SK-N-SH (cell line): ENCODE measurements at regions not wholly inside any gene's neighbourhood (a gene's known extent, or its start where the extent isn't known, plus 50 kb on each side); places are given as distances from the start of the nearest gene placed in this dataset.

Source experiments
- CTCF ChIA-PET: fragments of 300-600, 350-600 bp; formaldehyde crosslinking; extraction: SDS; loops from one replicate; lab custom pipeline; 2021; lab: Yijun Ruan, JAX
- POLR2A ChIA-PET: fragments of 350-600 bp; sonication (Branson Sonifier 250); formaldehyde crosslinking; extraction: SDS; loops from one replicate; lab custom pipeline; 2020; ENCODE audit warnings: antibody characterized with exemption, inconsistent platforms; lab: Yijun Ruan, JAX
- DNase-seq: peaks from one replicate; pipeline ENCODE4 v3.0.0; 2012
- H2AFZ ChIP-seq: fragments of 200-600 bp; sonication (generic); 2 replicates; pipeline ENCODE4 v1.8.1; 2016; ENCODE audit warnings: antibody characterized with exemption, mild to moderate bottlenecking, low read depth
- H3F3A ChIP-seq: fragments of 200-600 bp; sonication (generic); replicated peaks from 2 replicates; pipeline ENCODE3; 2016; ENCODE audit warnings: antibody characterized with exemption, mild to moderate bottlenecking; ENCODE audit not compliant: insufficient read depth
- H3K27ac ChIP-seq, 2 experiments: fragments of 200-500 bp in 1 of 2; fragments of 200-600 bp in 1 of 2; sonication (Bioruptor generic) in 1 of 2; sonication (generic), shearing (Covaris generic) in 1 of 2; 2 replicates each; pipeline versions ENCODE4 v1.5.1 to v1.6.1; 2014 to 2016; ENCODE audit warnings: low read depth in 2 of 2, inconsistent platforms in 1 of 2, low read length in 1 of 2, mild to moderate bottlenecking in 1 of 2, mixed read lengths in 1 of 2
- H3K27me3 ChIP-seq: fragments of 200-600 bp; sonication (generic), shearing (Covaris generic); 2 replicates; pipeline ENCODE4 v1.6.1; 2016; ENCODE audit warnings: mixed run types; ENCODE audit not compliant: insufficient read depth
- H3K36me3 ChIP-seq, 2 experiments: fragments of 200-500 bp in 1 of 2; fragments of 200-600 bp in 1 of 2; sonication (Bioruptor generic) in 1 of 2; sonication (generic) in 1 of 2; replicated peaks in 1 of 2; 2 replicates each; pipeline versions ENCODE3 to v1.5.1; 2014 to 2016; ENCODE audit warnings: low read length in 1 of 2, mild to moderate bottlenecking in 1 of 2; ENCODE audit not compliant: insufficient read depth in 2 of 2, control insufficient read depth in 1 of 2
- H3K4me1 ChIP-seq, 2 experiments: fragments of 200-500 bp in 1 of 2; fragments of 200-600 bp in 1 of 2; sonication (Bioruptor generic) in 1 of 2; sonication (generic), shearing (Covaris generic) in 1 of 2; 2 replicates each; pipeline versions ENCODE4 v1.5.1 to v1.6.1; 2014 to 2016; ENCODE audit warnings: low read depth in 1 of 2, low read length in 1 of 2, mixed run types in 1 of 2; ENCODE audit not compliant: insufficient read depth in 2 of 2, control insufficient read depth in 1 of 2
- H3K4me2 ChIP-seq: fragments of 200-600 bp; sonication (generic), shearing (Covaris generic); 2 replicates; pipeline ENCODE4 v1.6.1; 2017; ENCODE audit warnings: mixed run types
- H3K4me3 ChIP-seq, 2 experiments: fragments of 200-500 bp in 1 of 2; fragments of 200-600 bp in 1 of 2; sonication (Bioruptor generic) in 1 of 2; sonication (generic), shearing (Covaris generic) in 1 of 2; 2 replicates each; pipeline versions ENCODE4 v1.5.1 to v1.8.1; 2014 to 2016; ENCODE audit warnings: low read depth in 2 of 2, inconsistent platforms in 1 of 2, low read length in 1 of 2, mild to moderate bottlenecking in 1 of 2, mixed read lengths in 1 of 2, moderate library complexity in 1 of 2
- H3K79me2 ChIP-seq: fragments of 200-600 bp; sonication (generic); 2 replicates; pipeline ENCODE4 v1.8.1; 2017; ENCODE audit warnings: mild to moderate bottlenecking; ENCODE audit not compliant: insufficient read depth
- H3K9ac ChIP-seq: fragments of 200-600 bp; sonication (generic); 2 replicates; pipeline ENCODE4 v1.6.1; 2017; ENCODE audit warnings: mixed run types
- H3K9me2 ChIP-seq: fragments of 200-600 bp; sonication (generic); 2 replicates; pipeline ENCODE4 v1.6.1; 2017; ENCODE audit warnings: mixed run types
- H3K9me3 ChIP-seq: fragments of 200-600 bp; sonication (generic); 2 replicates; pipeline ENCODE4 v1.6.1; 2017; ENCODE audit warnings: mixed run types, mild to moderate bottlenecking, moderate library complexity
- H4K20me1 ChIP-seq: fragments of 200-600 bp; sonication (generic); 2 replicates; pipeline ENCODE4 v1.6.1; 2017; ENCODE audit warnings: mild to moderate bottlenecking, mixed run types; ENCODE audit not compliant: insufficient read depth
- EP300 ChIP-seq, 2 experiments: IDR thresholded peaks; 2 replicates each; pipeline versions ENCODE4 v1.4.0 to v1.6.1; 2012; ENCODE audit warnings: borderline replicate concordance in 1 of 2, low read depth in 1 of 2, low read length in 1 of 2
- FOXJ3 ChIP-seq: sonication (generic); formaldehyde crosslinking; IDR thresholded peaks from 2 replicates; pipeline ENCODE4 v1.5.1; 2020; ENCODE audit warnings: mild to moderate bottlenecking, missing genetic modification reagents
- GABPA ChIP-seq: IDR thresholded peaks from 2 replicates; pipeline ENCODE4 v1.4.0; 2012; ENCODE audit warnings: low read depth, mild to moderate bottlenecking
- GATA2 ChIP-seq: sonication (generic); formaldehyde crosslinking; IDR thresholded peaks from 2 replicates; pipeline ENCODE4 v1.5.0; 2020; ENCODE audit warnings: mild to moderate bottlenecking, missing genetic modification reagents
- JUND ChIP-seq: IDR thresholded peaks from 2 replicates; pipeline ENCODE4 v1.4.0; 2012
- MEF2A ChIP-seq: IDR thresholded peaks from 2 replicates; pipeline ENCODE4 v1.4.0; 2012; ENCODE audit warnings: low read depth, borderline replicate concordance
- MXI1 ChIP-seq: IDR thresholded peaks from 2 replicates; pipeline ENCODE4 v1.6.1; 2012; ENCODE audit warnings: mild to moderate bottlenecking, low read depth, low read length, improper control_type of control experiment
- NFIC ChIP-seq: IDR thresholded peaks from 2 replicates; pipeline ENCODE4 v1.4.0; 2012; ENCODE audit warnings: borderline replicate concordance
- NRF1 ChIP-seq: IDR thresholded peaks from 2 replicates; pipeline ENCODE4 v1.6.1; 2012; ENCODE audit warnings: low read depth, mild to moderate bottlenecking, low read length
- POLR2AphosphoS5 ChIP-seq: IDR thresholded peaks from 2 replicates; pipeline ENCODE4 v1.6.1; 2012; ENCODE audit warnings: low read depth, low read length
- RAD21 ChIP-seq: IDR thresholded peaks from 2 replicates; pipeline ENCODE4 v1.6.1; 2012; ENCODE audit warnings: mild to moderate bottlenecking, low read length
- RCOR1 ChIP-seq: fragments of 150-350 bp; IDR thresholded peaks from 2 replicates; pipeline ENCODE4 v1.6.1; 2017; ENCODE audit warnings: antibody characterized with exemption, low read length
- TCF12 ChIP-seq: IDR thresholded peaks from 2 replicates; pipeline ENCODE4 v1.4.0; 2012
- TEAD4 ChIP-seq: IDR thresholded peaks from 2 replicates; pipeline ENCODE4 v1.4.0; 2012; ENCODE audit warnings: mild to moderate bottlenecking, borderline replicate concordance; ENCODE audit not compliant: insufficient read depth
- WGBS: methylation state at CpG from one replicate; pipeline ENCODE4 v1.1.6; 2017; ENCODE audit warnings: low lambda C conversion rate; 5-methylcytosine and 5-hydroxymethylcytosine counted together
- TF ChIP-seq, protein P1 (sequence below): IDR thresholded peaks from 2 replicates; pipeline ENCODE4; 2012
- TF ChIP-seq, protein P2 (sequence below): fragments of 150-350 bp; IDR thresholded peaks from 2 replicates; pipeline ENCODE4 v1.6.1; 2017; ENCODE audit warnings: antibody characterized with exemption, low read length, low read depth, borderline replicate concordance
- TF ChIP-seq, protein P3 (sequence below): IDR thresholded peaks from 2 replicates; pipeline ENCODE4 v1.4.0; 2012; ENCODE audit warnings: low read depth

DNA sequence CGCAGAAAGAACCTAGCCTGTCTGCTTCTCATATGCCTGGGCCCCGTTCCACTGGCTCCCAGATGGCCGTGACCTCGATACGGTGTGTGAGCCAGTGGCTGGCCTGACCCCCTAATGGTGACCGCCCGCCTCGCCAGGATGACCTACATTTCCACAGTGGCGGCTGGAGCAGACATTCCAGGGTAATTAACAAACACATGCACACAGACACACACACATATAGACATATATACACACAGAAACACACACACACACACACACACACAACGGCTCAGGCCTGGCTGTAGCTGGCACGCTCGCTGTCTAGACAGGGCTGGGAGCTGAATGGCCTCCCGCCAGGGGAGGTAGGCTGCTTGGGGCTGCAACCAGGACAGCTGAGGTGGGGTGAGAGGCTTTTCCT, 227.1 kb downstream of the ANKRD60 start:
- Histone ChIP-seq H3K27ac (peak overlapping the region in 1 of 2 experiments; percentile 97; a peak in 2 of 4 replicates), H3K79me2 (no peaks in the 10 kb centered on the region), H3K4me1 (peaks cover 0 to 66% of the 10 kb centered on the region in 2 experiments; a peak in 2 of 4 replicates), H3K4me3 (no peak overlapping the region), H3K36me3 (no peaks in the 10 kb centered on the region), H3K9me3 (no peaks in the 10 kb centered on the region), H3K27me3 (no peaks in the 10 kb centered on the region), H3K4me2 (no peak overlapping the region), H2AFZ (no peak overlapping the region), H4K20me1 (no peaks in the 10 kb centered on the region), H3K9ac (no peak overlapping the region), H3F3A (peaks cover 3% of the 10 kb centered on the region), H3K9me2 (no peaks in the 10 kb centered on the region)
- POLR2A ChIA-PET: interaction anchor here (0.5 to 1.1 kb wide), 3 partner anchors 9 to 119 kb away, joined by 3 to 4 read pairs (median 3); no protein-coding TSS in a partner anchor
- CTCF ChIA-PET: interaction anchor here (0.7 to 2.4 kb wide), 8 partner anchors 23 to 253 kb away, joined by 3 to 10 read pairs (median 3); no protein-coding TSS in a partner anchor
- TF ChIP-seq NFIC: no peak
- TF ChIP-seq GATA2: 0 out of 2 replicates have a peak, but pooled peaks have one; percentile 34
- TF ChIP-seq FOXJ3: peak; percentile 88
- TF ChIP-seq RAD21: no peak; the same call in none of the 2 replicates
- peak; percentile 56; the same call in 1 of the 2 replicates for TF ChIP-seq MXI1
- peak; percentile 74; the same call in 1 of the 2 replicates for TF ChIP-seq RCOR1
- peak in 1 of 2 experiments; percentile 67; a peak in 2 of 4 replicates for TF ChIP-seq EP300 (IDR thresholded peaks at IDR 0.05; ENCODE audit: borderline replicate concordance in 1 of 2, low read depth in 1 of 2, low read length in 1 of 2)
- DNase-seq: peak; percentile 84
- 46% methylated on average over 12 of the region's 13 CpGs for WGBS

DNA sequence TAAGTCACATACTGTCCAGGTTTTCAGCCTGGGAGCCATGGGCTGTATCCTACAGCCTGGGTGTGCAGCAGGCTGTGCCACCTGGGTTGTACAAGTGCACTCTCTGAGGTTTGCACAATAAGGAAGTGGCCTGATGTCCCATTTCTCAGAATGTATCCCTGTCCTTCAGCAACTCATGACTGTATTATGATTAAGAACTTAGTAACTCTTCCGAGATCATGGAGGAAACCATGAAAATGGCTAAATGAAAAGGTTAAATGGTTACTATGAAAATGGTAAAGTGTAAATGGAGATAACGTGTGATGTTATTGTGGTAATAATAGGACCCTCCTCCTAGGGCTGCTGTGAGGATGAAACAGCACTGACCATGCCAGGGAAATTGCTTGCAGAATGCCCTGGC, 227.6 kb downstream of the ANKRD60 start:
- POLR2A ChIA-PET: interaction anchor here (1.0 to 1.1 kb wide), 2 partner anchors 86 to 119 kb away, joined by 3 to 4 read pairs; no protein-coding TSS in a partner anchor
- TF ChIP-seq JUND (no peak), GABPA (no peak), TCF12 (no peak), MEF2A (no peak), POLR2AphosphoS5 (no peak), TEAD4 (no peak), NRF1 (no peak)
- TF ChIP-seq, protein P1, sequence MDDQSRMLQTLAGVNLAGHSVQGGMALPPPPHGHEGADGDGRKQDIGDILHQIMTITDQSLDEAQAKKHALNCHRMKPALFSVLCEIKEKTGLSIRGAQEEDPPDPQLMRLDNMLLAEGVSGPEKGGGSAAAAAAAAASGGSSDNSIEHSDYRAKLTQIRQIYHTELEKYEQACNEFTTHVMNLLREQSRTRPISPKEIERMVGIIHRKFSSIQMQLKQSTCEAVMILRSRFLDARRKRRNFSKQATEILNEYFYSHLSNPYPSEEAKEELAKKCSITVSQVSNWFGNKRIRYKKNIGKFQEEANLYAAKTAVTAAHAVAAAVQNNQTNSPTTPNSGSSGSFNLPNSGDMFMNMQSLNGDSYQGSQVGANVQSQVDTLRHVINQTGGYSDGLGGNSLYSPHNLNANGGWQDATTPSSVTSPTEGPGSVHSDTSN: no peak
- TF ChIP-seq, protein P2, sequence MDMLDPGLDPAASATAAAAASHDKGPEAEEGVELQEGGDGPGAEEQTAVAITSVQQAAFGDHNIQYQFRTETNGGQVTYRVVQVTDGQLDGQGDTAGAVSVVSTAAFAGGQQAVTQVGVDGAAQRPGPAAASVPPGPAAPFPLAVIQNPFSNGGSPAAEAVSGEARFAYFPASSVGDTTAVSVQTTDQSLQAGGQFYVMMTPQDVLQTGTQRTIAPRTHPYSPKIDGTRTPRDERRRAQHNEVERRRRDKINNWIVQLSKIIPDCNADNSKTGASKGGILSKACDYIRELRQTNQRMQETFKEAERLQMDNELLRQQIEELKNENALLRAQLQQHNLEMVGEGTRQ: no peak
- TF ChIP-seq, protein P3, sequence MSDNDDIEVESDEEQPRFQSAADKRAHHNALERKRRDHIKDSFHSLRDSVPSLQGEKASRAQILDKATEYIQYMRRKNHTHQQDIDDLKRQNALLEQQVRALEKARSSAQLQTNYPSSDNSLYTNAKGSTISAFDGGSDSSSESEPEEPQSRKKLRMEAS: no peak
- TF ChIP-seq, all 33 proteins: peak for 0
- Histone ChIP-seq H3K36me3 (no peaks in the 10 kb centered on the region), H4K20me1 (no peaks in the 10 kb centered on the region), H3K27me3 (no peaks in the 10 kb centered on the region), H3K9me2 (no peaks in the 10 kb centered on the region), H3F3A (peaks cover 8% of the 10 kb centered on the region), H3K9ac (no peak overlapping the region), H3K79me2 (no peaks in the 10 kb centered on the region), H3K9me3 (no peaks in the 10 kb centered on the region), H3K4me1 (peaks cover 0 to 67% of the 10 kb centered on the region in 2 experiments; a peak in 2 of 4 replicates), H2AFZ (no peak overlapping the region), H3K27ac (peak overlapping the region in 1 of 2 experiments; percentile 97; a peak in 2 of 4 replicates), H3K4me3 (no peak overlapping the region), H3K4me2 (no peak overlapping the region)
- no peak for DNase-seq
- CTCF ChIA-PET: interaction anchor here (0.7 to 1.5 kb wide), 5 partner anchors 45 to 252 kb away, joined by 3 to 4 read pairs (median 3); no protein-coding TSS in a partner anchor
- 83% methylated on average over 2 of the region's 2 CpGs for WGBS
